ENCODE measurements at regions not wholly inside any gene's neighbourhood (a gene's known extent, or its start where the extent isn't known, plus 50 kb on each side); places are given as distances from the start of the nearest gene placed in this dataset.

- no peak for TF ChIP-seq CTCF (IDR thresholded peaks at IDR 0.05)
- no peak for TF ChIP-seq POLR2A (IDR thresholded peaks at IDR 0.05)
Measured at GRCh38 chr12:126219139-126219538, 1153.9 kb downstream of the AACS start.
